ENCODE measurements at regions not wholly inside any gene's neighbourhood (a gene's known extent, or its start where the extent isn't known, plus 50 kb on each side); places are given as distances from the start of the nearest gene placed in this dataset.
A peak's percentile ranks its signal among the peaks of the same experiment; 100 is the strongest.
"Not testable (repeated sequence)": the region's sequence is repeated elsewhere in the genome, so short reads cannot be mapped to it uniquely, and the experiment has no call there.

DNA sequence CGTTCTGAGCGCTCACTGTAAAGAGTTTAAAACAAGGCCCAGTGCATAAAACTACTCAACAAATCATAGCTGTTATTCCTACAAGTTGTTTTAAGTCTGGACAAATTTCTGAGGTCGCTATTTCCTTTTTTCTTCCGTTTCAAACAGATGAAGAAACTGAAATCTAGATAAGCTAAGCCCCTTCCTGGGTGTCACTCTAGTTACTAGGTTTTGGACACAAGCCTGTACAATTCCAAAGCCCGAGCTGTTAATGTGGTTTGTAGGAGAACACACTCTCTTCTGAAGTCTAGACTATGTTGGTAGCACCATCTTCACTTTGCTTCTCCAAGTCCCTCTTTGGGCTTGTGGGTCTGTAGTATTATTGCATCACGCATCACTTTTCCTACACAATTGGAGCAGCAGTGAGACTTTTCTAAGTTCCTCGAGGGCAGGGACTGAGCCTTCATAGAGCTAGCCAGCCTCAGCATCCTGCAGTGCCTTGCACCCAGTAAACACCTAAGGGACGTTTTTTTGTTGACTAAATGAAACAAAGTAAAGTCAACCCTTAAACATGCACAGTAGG, 142.6 kb upstream of the PROK2 start:
- Histone ChIP-seq H3K4me3 (no peak overlapping the region), H3K9me3 (ENCODE audit: low read depth) (no peaks in the 10 kb centered on the region), H3K9me2 (replicated peaks; ENCODE audit: insufficient read depth) (no peaks in the 10 kb centered on the region), H3K4me2 (no peak overlapping the region), H4K20me1 (ENCODE audit: insufficient read depth, poor library complexity, severe bottlenecking) (no peaks in the 10 kb centered on the region), H3K27ac (no peak overlapping the region), H3K27me3 (no peaks in the 10 kb centered on the region), H3K36me3 (replicated peaks; ENCODE audit: insufficient read depth, low read depth) (no peaks in the 10 kb centered on the region), H3K4me1 (ENCODE audit: insufficient read depth) (no peaks in the 10 kb centered on the region), H3K79me2 (no peaks in the 10 kb centered on the region), H2AFZ (no peak overlapping the region)
- 79% methylated on average over 8 of the region's 8 CpGs for WGBS (ENCODE audit: low lambda C conversion rate, missing lambda C conversion rate)
- DNase-seq (ENCODE audit: low spot score) = no peak
- TF ChIP-seq EZH2 (IDR thresholded peaks at IDR 0.05; ENCODE audit: borderline replicate concordance) (no peak), EZH2phosphoT487 (IDR thresholded peaks at IDR 0.05; ENCODE audit: low read depth, severe bottlenecking, unreplicated experiment) (no peak), CTCF (IDR thresholded peaks at IDR 0.05; ENCODE audit: poor library complexity) (no peak)

- Histone ChIP-seq H3K27me3 (no peaks in the 10 kb centered on the region), H3K27ac (no peak overlapping the region), H2AFZ (no peak overlapping the region), H4K20me1 (ENCODE audit: insufficient read depth, poor library complexity, severe bottlenecking) (no peaks in the 10 kb centered on the region), H3K36me3 (replicated peaks; ENCODE audit: insufficient read depth, low read depth) (no peaks in the 10 kb centered on the region), H3K4me1 (ENCODE audit: insufficient read depth) (no peaks in the 10 kb centered on the region), H3K4me3 (no peak overlapping the region), H3K9me3 (ENCODE audit: low read depth) (no peaks in the 10 kb centered on the region), H3K9me2 (replicated peaks; ENCODE audit: insufficient read depth) (no peaks in the 10 kb centered on the region), H3K79me2 (no peaks in the 10 kb centered on the region), H3K4me2 (no peak overlapping the region)
- TF ChIP-seq EZH2phosphoT487 (IDR thresholded peaks at IDR 0.05; ENCODE audit: low read depth, severe bottlenecking, unreplicated experiment) (no peak), CTCF (IDR thresholded peaks at IDR 0.05; ENCODE audit: poor library complexity) (no peak), EZH2 (IDR thresholded peaks at IDR 0.05; ENCODE audit: borderline replicate concordance) (no peak)
- 67% methylated on average over 5 of the region's 5 CpGs for WGBS (ENCODE audit: low lambda C conversion rate, missing lambda C conversion rate)
- no peak for DNase-seq (ENCODE audit: low spot score)
Observed at GRCh38 chr3:71926616-71927015, 141.7 kb upstream of the PROK2 start.

- H3K27me3 ChIP-seq = no peaks in the 10 kb centered on the region
- no peak overlapping the region for H3K4me3 ChIP-seq
- no peaks in the 10 kb centered on the region for H3K4me1 ChIP-seq (ENCODE audit: insufficient read depth)
- DNase-seq (ENCODE audit: low spot score) = peak; percentile 77
- H2AFZ ChIP-seq = no peak overlapping the region
- no peaks in the 10 kb centered on the region for H3K36me3 ChIP-seq (replicated peaks; ENCODE audit: insufficient read depth, low read depth)
- WGBS (ENCODE audit: low lambda C conversion rate, missing lambda C conversion rate) = 0% methylated on average over 2 of the region's 2 CpGs
- no peak for TF ChIP-seq EZH2 (IDR thresholded peaks at IDR 0.05; ENCODE audit: borderline replicate concordance)
- peak; percentile 60 for TF ChIP-seq CTCF (IDR thresholded peaks at IDR 0.05; ENCODE audit: poor library complexity)
- H3K9me3 ChIP-seq (ENCODE audit: low read depth) = no peaks in the 10 kb centered on the region
- no peaks in the 10 kb centered on the region for H3K79me2 ChIP-seq
- H3K9me2 ChIP-seq (replicated peaks; ENCODE audit: insufficient read depth) = no peaks in the 10 kb centered on the region
- no peaks in the 10 kb centered on the region for H4K20me1 ChIP-seq (ENCODE audit: insufficient read depth, poor library complexity, severe bottlenecking)
- no peak overlapping the region for H3K27ac ChIP-seq
- H3K4me2 ChIP-seq = no peak overlapping the region
Observed at GRCh38 chr3:71926262-71926600, 141.3 kb upstream of the PROK2 start.

- not testable (repeated sequence) for H4K20me1 ChIP-seq (ENCODE audit: insufficient read depth, poor library complexity, severe bottlenecking); H3K4me2 ChIP-seq
Observed at GRCh38 chr3:71925511-71926261, 140.7 kb upstream of the PROK2 start.

More at GRCh38 chr3:71925511-71926261, 140.7 kb upstream of the PROK2 start:
- H3K27ac ChIP-seq; H2AFZ ChIP-seq; H3K27me3 ChIP-seq; DNase-seq (ENCODE audit: low spot score); H3K4me3 ChIP-seq; H3K9me3 ChIP-seq (ENCODE audit: low read depth); H3K9me2 ChIP-seq (replicated peaks; ENCODE audit: insufficient read depth); H3K4me1 ChIP-seq (ENCODE audit: insufficient read depth); H3K79me2 ChIP-seq; H3K36me3 ChIP-seq (replicated peaks; ENCODE audit: insufficient read depth, low read depth): not testable (repeated sequence)
- WGBS (ENCODE audit: low lambda C conversion rate, missing lambda C conversion rate) = 58% methylated on average over 13 of the region's 13 CpGs

Data from hepatocyte (in vitro differentiated cells).